BJ (cell line): ENCODE measurements at regions not wholly inside any gene's neighbourhood (a gene's known extent, or its start where the extent isn't known, plus 50 kb on each side); places are given as distances from the start of the nearest gene placed in this dataset.
"Not testable (repeated sequence)": the region's sequence is repeated elsewhere in the genome, so short reads cannot be mapped to it uniquely, and the experiment has no call there.

Experiments used
- CTCF ChIA-PET: fragments of 350-600 bp; formaldehyde crosslinking; extraction: SDS; loops from one replicate; lab custom pipeline; 2021; ENCODE audit warnings: antibody characterized with exemption, inconsistent platforms; lab: Yijun Ruan, JAX
- POLR2A ChIA-PET: fragments of 300-600 bp; sonication (Branson Sonifier 250); formaldehyde crosslinking; extraction: SDS; loops from one replicate; lab custom pipeline; 2021; ENCODE audit warnings: antibody characterized with exemption; lab: Charles Lee
- DNase-seq: peaks from one replicate; pipeline ENCODE4 v3.0.0-alpha.2; 2011; ENCODE audit warnings: low read depth
- H3K27me3 ChIP-seq: 2 replicates; pipeline ENCODE4 v1.6.0; 2011; ENCODE audit warnings: low read length; ENCODE audit not compliant: control insufficient read depth, insufficient read depth
- H3K36me3 ChIP-seq: 2 replicates; pipeline ENCODE4 v1.5.1; 2011; ENCODE audit warnings: low read length; ENCODE audit not compliant: control insufficient read depth, insufficient read depth
- H3K4me3 ChIP-seq: 2 replicates; pipeline ENCODE4 v1.5.1; 2011; ENCODE audit warnings: low read depth, mild to moderate bottlenecking, control low read depth, low read length
- CTCF ChIP-seq: IDR thresholded peaks from 2 replicates; pipeline ENCODE4 v1.5.1; 2011; ENCODE audit warnings: low read depth, mild to moderate bottlenecking, control low read depth, inconsistent platforms, low read length, moderate library complexity; ENCODE audit not compliant: insufficient read depth

GRCh38 chr18:75691483-75691882, 264.0 kb upstream of the SMIM21 start:
- POLR2A ChIA-PET, result no interaction called here
- Histone ChIP-seq H3K4me3 (no peak overlapping the region), H3K27me3 (no peaks in the 10 kb centered on the region), H3K36me3 (no peaks in the 10 kb centered on the region)
- no peak for TF ChIP-seq CTCF
- no peak for DNase-seq
- CTCF ChIA-PET, result interaction anchor here (1.0 kb wide), 1 partner anchor 14 kb away, joined by 4 read pairs; no protein-coding TSS in a partner anchor

GRCh38 chr18:75690283-75690682, 262.8 kb upstream of the SMIM21 start:
- POLR2A ChIA-PET, H3K36me3 ChIP-seq, H3K27me3 ChIP-seq, CTCF ChIA-PET, DNase-seq, H3K4me3 ChIP-seq: not testable (repeated sequence)

GRCh38 chr18:75687626-75688025, 260.1 kb upstream of the SMIM21 start:
- DNase-seq, result no peak
- Histone ChIP-seq H3K36me3 (no peaks in the 10 kb centered on the region), H3K27me3 (no peaks in the 10 kb centered on the region), H3K4me3 (no peak overlapping the region)
- POLR2A ChIA-PET, result no interaction called here
- TF ChIP-seq CTCF, result no peak
- CTCF ChIA-PET, result no interaction called here

- Histone ChIP-seq H3K27me3 (no peaks in the 10 kb centered on the region), H3K4me3 (no peak overlapping the region), H3K36me3 (no peaks in the 10 kb centered on the region)
- DNase-seq, result no peak
- no peak for TF ChIP-seq CTCF
- ChIA-PET POLR2A (no interaction called here), CTCF (no interaction called here)
Measured at GRCh38 chr18:75683426-75683825, 255.9 kb upstream of the SMIM21 start.

GRCh38 chr18:75681538-75682115, 254.1 kb upstream of the SMIM21 start:
- TF ChIP-seq CTCF, result no peak
- Histone ChIP-seq H3K27me3 (no peaks in the 10 kb centered on the region), H3K4me3 (no peak overlapping the region), H3K36me3 (no peaks in the 10 kb centered on the region)
- no peak for DNase-seq
- POLR2A ChIA-PET, result no interaction called here
- CTCF ChIA-PET, result interaction anchor here (1.0 kb wide), 1 partner anchor 12 kb away, joined by 3 read pairs; no protein-coding TSS in a partner anchor

- Histone ChIP-seq H3K36me3 (no peaks in the 10 kb centered on the region), H3K4me3 (no peak overlapping the region), H3K27me3 (no peaks in the 10 kb centered on the region)
- ChIA-PET CTCF (no interaction called here), POLR2A (no interaction called here)
- no peak for TF ChIP-seq CTCF
- DNase-seq, result no peak
Measured at GRCh38 chr18:75679331-75679730, 251.8 kb upstream of the SMIM21 start.
